NCI-H774 (cell line): ENCODE measurements at regions not wholly inside any gene's neighbourhood (a gene's known extent, or its start where the extent isn't known, plus 50 kb on each side); places are given as distances from the start of the nearest gene placed in this dataset.
"Not testable (repeated sequence)": the region's sequence is repeated elsewhere in the genome, so short reads cannot be mapped to it uniquely, and the experiment has no call there.

Source experiments
- DNase-seq: peaks from one replicate; lab custom pipeline; 2025; lab: John Stamatoyannopoulos, UW

DNA sequence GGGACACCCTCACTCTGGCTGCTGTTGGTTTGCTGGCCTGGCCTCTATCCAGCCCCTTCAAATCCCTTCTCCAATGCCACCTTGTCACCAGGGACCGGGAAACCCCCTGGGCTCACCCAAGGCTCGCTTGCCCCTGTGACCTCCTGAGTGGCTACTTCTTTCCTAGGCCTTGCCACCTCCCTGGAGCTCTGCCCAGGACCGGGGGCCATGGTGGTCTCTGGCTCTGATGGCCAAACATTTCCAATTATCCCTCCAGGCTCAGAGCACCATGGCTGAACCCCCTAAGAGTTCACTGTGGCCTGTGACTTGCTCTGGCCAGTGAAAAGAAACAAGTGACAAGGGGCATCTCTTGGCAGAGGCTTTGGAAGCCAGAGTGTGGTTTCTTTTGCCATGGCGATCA lies 237.6 kb downstream of the TFCP2L1 start:
- no peak for DNase-seq

- DNase-seq = no peak
Measured at GRCh38 chr2:121049131-121049530, 235.9 kb downstream of the TFCP2L1 start.

GRCh38 chr2:121049950-121050585 lies 234.9 kb downstream of the TFCP2L1 start:
- no peak for DNase-seq

- DNase-seq = no peak
Measured at GRCh38 chr2:121051311-121051710, 233.7 kb downstream of the TFCP2L1 start.

DNA sequence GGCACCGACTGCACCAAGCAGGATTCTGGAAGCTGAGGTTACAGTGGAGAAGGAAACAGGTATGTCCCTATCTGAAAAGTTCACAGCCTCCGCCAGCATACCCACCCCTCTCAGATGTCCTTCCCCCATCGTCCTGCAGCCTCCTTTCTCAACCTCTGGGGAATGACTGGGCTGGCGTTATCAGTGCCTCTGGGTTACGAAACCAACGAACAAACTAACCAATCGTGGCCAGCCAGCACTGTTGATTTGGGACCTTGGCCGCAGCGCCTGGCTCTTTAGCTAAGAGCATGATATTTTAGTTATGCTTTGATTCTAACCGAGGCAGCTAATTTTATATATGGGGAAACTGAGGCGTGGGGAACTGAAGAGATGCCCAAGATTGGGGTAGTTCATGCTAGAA lies 233.0 kb downstream of the TFCP2L1 start:
- DNase-seq = no peak

GRCh38 chr2:121052521-121052920 lies 232.5 kb downstream of the TFCP2L1 start:
- DNase-seq = peak; percentile 47

DNA sequence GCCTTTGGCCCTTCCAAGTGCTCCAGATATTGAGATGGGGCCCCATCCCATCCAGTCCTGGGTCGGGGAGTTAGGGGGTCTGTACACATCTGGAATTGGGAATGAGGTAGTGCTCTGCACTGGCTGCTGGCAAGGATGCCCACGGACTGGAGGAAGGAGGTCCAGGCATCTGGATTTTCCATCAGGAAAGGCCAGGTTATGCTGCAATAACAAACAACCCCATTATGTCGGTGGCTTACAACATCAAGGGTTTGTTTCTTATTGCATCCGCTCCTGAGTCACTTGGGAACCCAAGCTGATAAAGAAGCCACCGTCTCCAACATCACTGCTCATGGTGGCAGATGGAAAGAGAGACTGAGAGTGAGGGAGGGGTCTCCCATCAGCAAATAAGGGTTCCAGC lies 229.9 kb downstream of the TFCP2L1 start:
- DNase-seq = no peak

GRCh38 chr2:121055501-121055900 lies 229.5 kb downstream of the TFCP2L1 start:
- DNase-seq = no peak

DNA sequence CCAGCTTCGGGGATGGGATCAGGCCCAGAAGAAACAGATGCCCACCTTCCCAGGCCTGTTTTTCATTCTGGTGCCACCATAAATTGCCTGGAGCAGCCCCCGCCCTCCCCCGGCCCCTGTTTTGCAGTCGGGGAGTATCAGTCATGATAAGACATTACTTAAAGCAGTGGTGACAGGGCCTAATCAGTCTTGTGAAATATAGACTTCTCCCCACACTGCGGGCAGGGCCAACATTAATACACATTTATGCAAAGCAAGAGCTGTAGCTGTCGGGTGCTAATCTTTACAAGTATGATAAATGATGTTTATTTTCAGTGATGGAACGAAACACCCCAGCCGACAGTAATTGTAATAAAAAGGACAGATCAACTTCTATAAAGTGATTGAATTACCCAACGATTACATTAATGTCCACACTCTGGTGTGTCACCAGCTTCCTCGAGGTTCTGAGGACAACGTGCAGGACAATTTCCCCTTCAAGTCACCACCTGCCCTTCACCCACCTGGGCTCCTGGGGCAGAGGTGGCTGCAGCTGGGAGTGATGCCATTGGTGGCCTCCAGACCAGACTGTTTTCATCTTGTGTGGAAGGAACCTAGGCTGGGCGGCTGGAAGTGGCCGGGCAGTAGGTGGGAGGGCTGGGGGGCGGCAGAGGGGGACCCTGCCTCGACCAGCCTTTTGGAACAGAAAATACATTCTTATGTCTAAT lies 226.0 kb downstream of the TFCP2L1 start:
- DNase-seq = no peak

DNA sequence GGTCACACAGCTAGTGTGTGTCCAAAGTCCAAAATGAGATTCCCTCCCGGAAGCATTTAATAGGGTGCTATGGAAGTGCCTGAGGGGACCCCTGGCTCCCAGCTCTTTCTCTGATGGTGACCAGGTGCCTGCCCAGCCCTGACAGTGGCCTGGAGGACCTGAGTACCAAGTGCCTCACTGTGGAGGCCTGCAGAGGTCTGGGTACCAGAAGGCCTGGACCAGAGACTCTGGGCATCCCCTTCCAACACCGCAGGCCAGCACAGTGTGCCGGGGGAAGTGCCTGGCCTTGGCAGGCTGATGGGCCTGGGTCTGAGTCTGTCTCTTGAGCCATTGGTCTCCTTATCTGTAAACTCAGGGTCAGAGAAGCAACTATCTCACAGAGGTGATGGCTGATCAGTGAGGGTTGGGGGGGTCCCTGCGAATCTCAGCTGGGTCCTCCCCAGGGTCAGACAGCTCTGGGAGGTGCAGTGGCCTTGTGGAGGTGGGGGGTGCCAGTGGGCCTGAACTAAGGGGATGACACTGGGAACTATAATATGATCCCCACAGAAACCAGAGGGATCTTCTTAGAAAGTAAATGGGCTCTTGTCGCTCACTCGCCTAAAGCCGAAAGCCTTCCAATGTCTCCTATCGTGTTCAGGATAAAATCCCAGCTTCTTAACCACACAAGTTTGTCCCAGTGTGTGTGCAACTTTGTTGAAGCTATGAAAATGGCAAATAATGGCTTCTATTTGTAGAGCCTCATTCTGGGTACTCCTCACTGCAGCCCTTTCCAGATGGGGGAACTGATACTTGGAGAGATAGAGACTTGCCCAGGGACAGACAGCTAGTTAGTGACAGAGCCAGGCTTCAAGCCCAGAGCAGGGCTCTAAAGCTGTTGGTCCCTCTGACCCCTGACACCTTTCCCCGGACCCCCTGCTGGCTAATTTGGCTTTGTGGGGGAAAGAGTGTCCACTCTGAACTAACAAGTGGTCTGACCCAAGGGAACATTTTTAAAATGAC lies 225.1 kb downstream of the TFCP2L1 start:
- DNase-seq = no peak

- DNase-seq = no peak
Measured at GRCh38 chr2:121061633-121062032, 223.4 kb downstream of the TFCP2L1 start.

DNA sequence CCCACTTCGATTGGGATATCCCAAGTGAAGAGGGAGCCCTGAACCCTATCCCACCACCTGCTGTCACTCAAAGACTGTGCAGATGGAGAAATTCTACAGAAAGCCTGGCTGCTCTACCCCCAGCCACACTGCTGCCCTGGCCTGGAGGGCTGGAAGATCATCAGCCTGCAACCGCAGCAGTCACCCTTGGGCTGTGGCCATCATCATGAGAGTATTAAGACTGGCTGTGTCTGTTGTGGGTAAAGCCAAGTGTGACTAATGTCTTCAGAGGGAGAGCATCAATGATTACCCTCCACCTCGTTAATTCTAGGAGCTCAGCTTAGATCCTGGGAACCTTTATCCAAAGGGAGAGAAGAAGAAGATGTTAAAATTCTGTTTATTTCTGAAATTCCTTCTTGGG lies 221.5 kb downstream of the TFCP2L1 start:
- no peak for DNase-seq

GRCh38 chr2:121064186-121064585 lies 220.8 kb downstream of the TFCP2L1 start:
- DNase-seq = no peak

DNA sequence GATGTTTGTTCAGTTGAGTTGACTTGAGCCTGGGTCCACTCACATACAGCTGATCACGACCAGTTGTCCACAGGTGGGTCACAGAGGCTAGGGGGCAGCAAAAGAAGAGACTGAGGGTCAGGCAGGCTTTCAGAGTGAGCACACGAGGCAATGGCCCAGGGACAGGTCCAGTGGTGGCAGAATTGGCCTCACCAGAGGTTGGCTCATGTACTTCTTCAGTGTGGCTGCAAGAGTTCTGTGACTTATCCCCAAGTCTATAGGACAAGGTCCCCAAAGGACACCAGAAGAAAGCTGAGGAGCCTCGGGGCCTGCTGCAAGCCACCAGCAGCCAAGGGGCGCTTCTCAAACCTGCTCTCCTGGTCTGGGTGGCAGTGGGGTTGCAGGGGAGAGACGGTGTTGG lies 219.8 kb downstream of the TFCP2L1 start:
- DNase-seq = no peak

DNA sequence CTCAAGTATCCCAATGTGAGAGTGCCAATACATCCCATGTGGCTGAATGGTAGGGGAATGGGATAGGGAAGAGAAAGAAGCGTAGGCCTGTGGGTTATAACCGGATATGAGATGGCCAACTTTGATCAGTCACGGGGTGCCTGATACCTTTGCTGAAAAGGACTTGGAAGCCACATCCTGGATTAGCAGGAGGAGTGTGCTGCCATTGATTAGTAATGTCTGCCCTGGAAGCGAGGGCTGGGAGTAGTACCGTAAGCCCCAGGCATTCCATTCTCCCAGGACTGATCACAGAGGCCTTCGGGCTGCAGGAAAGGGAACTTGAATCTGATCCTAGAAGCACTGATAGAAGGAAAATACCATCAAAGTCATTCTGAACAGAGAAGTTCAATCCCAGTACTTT lies 218.5 kb downstream of the TFCP2L1 start:
- DNase-seq = no peak

- no peak for DNase-seq
Measured at GRCh38 chr2:121068851-121069250, 216.2 kb downstream of the TFCP2L1 start.

DNA sequence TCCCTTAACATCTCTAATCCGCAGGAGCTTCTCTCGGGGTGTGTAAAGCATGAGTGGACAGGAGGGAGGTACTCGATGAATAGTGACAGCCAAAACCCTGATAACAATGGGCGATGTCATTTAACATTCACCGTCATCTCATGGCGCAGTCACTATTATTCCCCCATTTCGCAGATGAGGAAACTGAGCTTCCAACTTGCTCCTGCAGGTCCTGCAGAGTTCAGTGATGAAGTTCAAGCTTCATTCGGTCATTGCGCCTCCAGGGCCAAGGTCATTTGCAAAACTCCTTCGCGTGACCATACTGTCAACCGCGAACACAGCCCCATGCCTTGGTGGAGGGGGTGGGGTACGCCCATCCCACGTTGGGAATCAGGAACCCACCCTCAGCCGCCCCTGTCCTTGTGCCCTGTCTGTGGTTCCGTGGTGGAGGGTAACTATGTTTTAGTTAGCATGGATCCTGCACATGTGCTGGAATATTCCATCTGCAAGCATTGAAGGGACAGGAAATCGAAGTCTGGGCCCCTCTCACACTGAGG lies 215.5 kb downstream of the TFCP2L1 start:
- DNase-seq = no peak

DNA sequence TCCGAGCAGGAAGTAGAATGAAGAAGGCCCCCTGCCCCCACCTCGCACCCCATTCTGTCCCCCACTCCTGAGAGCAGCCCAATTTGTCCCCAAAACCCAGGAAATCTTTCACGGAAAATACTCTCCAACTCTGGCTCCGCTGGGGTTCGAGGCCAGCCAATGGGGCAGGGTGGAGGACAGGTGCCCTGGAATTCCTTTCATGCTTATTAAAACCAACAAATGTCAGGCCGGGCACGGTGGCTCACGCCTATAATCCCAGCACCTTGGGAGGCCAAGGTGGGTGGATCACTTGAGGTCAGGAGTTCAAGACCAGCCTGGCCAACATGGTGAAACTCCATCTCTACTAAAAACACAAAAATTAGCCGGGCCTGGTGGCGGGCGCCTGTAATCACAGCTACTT lies 214.9 kb downstream of the TFCP2L1 start:
- not testable (repeated sequence) for DNase-seq

DNA sequence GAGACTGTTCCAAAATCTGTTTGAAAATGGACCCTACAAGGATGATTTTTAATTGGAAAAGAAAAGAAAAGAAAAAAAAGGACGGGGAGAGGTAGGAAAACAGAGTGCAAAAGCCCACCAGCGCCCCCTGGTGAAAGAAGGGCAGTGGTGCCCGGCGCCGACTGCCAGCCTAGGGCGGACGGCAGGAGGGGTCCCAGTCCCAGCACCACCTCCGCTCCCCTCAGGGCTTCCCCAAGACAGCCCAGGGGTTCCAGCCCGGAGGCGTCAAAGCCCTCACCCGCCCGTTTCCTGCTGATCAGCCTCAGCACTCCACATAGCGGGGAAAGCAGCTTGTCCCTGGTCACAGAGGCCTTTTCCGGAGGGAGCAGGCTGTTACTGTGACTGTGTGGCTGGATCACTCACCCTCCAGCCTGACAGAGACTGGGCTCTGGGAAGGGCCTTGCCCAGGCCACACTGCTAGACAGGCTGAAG lies 213.9 kb downstream of the TFCP2L1 start:
- DNase-seq = no peak

DNA sequence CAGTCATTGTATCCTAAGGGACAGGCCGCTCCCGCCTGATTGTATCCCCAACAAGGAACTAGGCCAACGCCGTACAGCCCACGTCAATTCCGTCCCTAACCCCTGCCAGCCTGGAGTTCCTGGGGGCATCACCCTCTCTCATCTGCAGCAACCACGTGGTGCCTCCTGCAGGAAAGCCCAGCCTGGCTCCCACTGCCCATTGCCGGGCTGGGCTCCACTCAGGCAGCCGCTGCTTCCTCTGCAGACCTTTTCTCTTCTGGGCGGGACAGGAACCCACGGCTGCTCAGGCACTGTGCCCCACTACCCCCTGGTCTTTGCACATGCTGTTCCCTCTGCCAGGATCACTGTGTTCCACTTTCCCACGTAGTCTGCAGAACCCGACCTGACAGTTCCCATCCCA lies 212.2 kb downstream of the TFCP2L1 start:
- no peak for DNase-seq

- no peak for DNase-seq
Measured at GRCh38 chr2:121073320-121074210, 211.4 kb downstream of the TFCP2L1 start.
